Endodermal cell (in vitro differentiated cells): ENCODE measurements at regions not wholly inside any gene's neighbourhood (a gene's known extent, or its start where the extent isn't known, plus 50 kb on each side); places are given as distances from the start of the nearest gene placed in this dataset.

Experiments
- DNase-seq: peaks from one replicate; pipeline ENCODE4 v3.0.0-alpha.2; 2017
- H3K27ac ChIP-seq: 2 replicates; pipeline ENCODE4 v1.5.1; 2013; ENCODE audit warnings: mild to moderate bottlenecking, low read depth, low read length, moderate library complexity
- H3K27me3 ChIP-seq: 2 replicates; pipeline ENCODE4 v1.6.1; 2013; ENCODE audit warnings: mild to moderate bottlenecking, low read length, moderate library complexity; ENCODE audit not compliant: insufficient read depth, control insufficient read depth, poor library complexity, severe bottlenecking
- H3K36me3 ChIP-seq: 2 replicates; pipeline ENCODE4 v1.7.0; 2013; ENCODE audit warnings: mild to moderate bottlenecking, low read length, moderate library complexity; ENCODE audit not compliant: control insufficient read depth, insufficient read depth
- H3K4me1 ChIP-seq: one replicate; pipeline ENCODE4 v1.7.0; 2013; ENCODE audit warnings: low read length; ENCODE audit not compliant: control insufficient read depth, insufficient read depth
- H3K4me3 ChIP-seq: 2 replicates; pipeline ENCODE4 v1.5.1; 2013; ENCODE audit warnings: mild to moderate bottlenecking, low read length, moderate library complexity
- H3K9ac ChIP-seq: 2 replicates; pipeline ENCODE4 v1.6.1; 2013; ENCODE audit warnings: mild to moderate bottlenecking, low read length, moderate library complexity; ENCODE audit not compliant: poor library complexity, severe bottlenecking; ENCODE audit errors: extremely low read depth
- H3K9me3 ChIP-seq: 2 replicates; pipeline ENCODE4 v1.6.1; 2013; ENCODE audit warnings: mild to moderate bottlenecking, low read length, moderate library complexity; ENCODE audit not compliant: control insufficient read depth
- H3K27ac Mint-ChIP-seq: 2 replicates; pipeline ENCODE4 v1.8.0; 2020; ENCODE audit warnings: mixed read lengths
- H3K27me3 Mint-ChIP-seq: 2 replicates; pipeline ENCODE4 v1.8.0; 2021; ENCODE audit warnings: mild to moderate bottlenecking, mixed read lengths; ENCODE audit not compliant: insufficient read depth
- H3K36me3 Mint-ChIP-seq: 2 replicates; pipeline ENCODE4 v1.8.0; 2020; ENCODE audit warnings: low read depth, mixed read lengths
- H3K4me1 Mint-ChIP-seq: 2 replicates; pipeline ENCODE4 v1.8.0; 2020; ENCODE audit warnings: mixed read lengths
- H3K4me3 Mint-ChIP-seq: 2 replicates; pipeline ENCODE4 v1.8.0; 2020; ENCODE audit warnings: mild to moderate bottlenecking, moderate library complexity, mixed read lengths
- H3K9me3 Mint-ChIP-seq: 2 replicates; pipeline ENCODE4 v1.8.0; 2020; ENCODE audit warnings: mild to moderate bottlenecking, mixed read lengths
- CTCF ChIP-seq: fragments of 200-600 bp; sonication (generic); conservative IDR thresholded peaks from 2 replicates; pipeline ENCODE4 v1.5.0; 2021; ENCODE audit warnings: antibody characterized with exemption, mild to moderate bottlenecking
- WGBS, 2 experiments: methylation state at CpG; one replicate each; pipeline versions ENCODE4 v1.1.5 to v1.1.7; 2013; ENCODE audit warnings: missing lambda C conversion rate in 2 of 2, mixed read lengths in 1 of 2; ENCODE audit not compliant: insufficient coverage in 1 of 2, insufficient read length in 1 of 2; 5-methylcytosine and 5-hydroxymethylcytosine counted together

- TF ChIP-seq CTCF, result no peak
- Histone ChIP-seq H3K4me3 (no peak overlapping the region), H3K9ac (no peak overlapping the region), H3K27ac (no peak overlapping the region), H3K36me3 (no peaks in the 10 kb centered on the region), H3K9me3 (peaks cover 12% of the 10 kb centered on the region), H3K4me1 (no peaks in the 10 kb centered on the region), H3K27me3 (no peaks in the 10 kb centered on the region)
- Mint-ChIP-seq H3K27me3 (no peaks in the 10 kb centered on the region), H3K27ac (no peak overlapping the region), H3K4me3 (no peak overlapping the region), H3K36me3 (no peaks in the 10 kb centered on the region), H3K4me1 (peaks cover 5% of the 10 kb centered on the region), H3K9me3 (no peaks in the 10 kb centered on the region)
- 89 to 92% methylated on average over 9 to 11 of the region's 11 CpGs for WGBS, 2 experiments
- DNase-seq, result no peak
Observed at GRCh38 chr7:68206946-68207485, 1210.4 kb downstream of the TYW1 start.

DNA sequence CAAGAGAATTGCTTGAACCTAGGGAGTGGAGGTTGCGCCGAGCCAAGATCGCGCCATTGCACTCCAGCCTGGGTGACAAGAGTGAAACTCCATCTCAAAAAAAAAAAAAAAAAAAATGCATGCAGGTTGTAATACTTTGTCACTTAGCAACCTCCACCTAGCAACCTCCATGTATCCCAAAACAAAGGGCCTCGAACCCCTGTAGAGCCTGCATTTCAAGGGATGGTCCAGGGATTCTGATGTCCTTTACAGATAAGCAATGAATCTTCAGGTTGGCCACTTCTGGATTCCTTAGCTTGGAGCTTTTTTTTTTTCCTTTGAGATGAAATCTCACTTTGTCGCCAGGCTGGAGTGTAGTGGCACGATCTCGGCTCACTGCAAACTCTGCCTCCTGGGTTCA, 1211.0 kb downstream of the TYW1 start:
- WGBS, 2 experiments, result 81 to 93% methylated on average over 4 to 8 of the region's 8 CpGs
- Histone ChIP-seq H3K27ac (no peak overlapping the region), H3K9me3 (peaks cover 12% of the 10 kb centered on the region), H3K36me3 (no peaks in the 10 kb centered on the region), H3K27me3 (no peaks in the 10 kb centered on the region), H3K4me1 (no peaks in the 10 kb centered on the region), H3K9ac (no peak overlapping the region), H3K4me3 (no peak overlapping the region)
- no peaks in the 10 kb centered on the region for H3K36me3 Mint-ChIP-seq
- TF ChIP-seq CTCF, result no peak
- H3K9me3 Mint-ChIP-seq, result no peaks in the 10 kb centered on the region
- H3K4me1 Mint-ChIP-seq, result peaks cover 5% of the 10 kb centered on the region
- DNase-seq, result no peak
- H3K27ac Mint-ChIP-seq, result no peak overlapping the region
- H3K4me3 Mint-ChIP-seq, result no peak overlapping the region
- no peaks in the 10 kb centered on the region for H3K27me3 Mint-ChIP-seq

GRCh38 chr7:68209486-68209885, 1212.9 kb downstream of the TYW1 start:
- no peaks in the 10 kb centered on the region for H3K4me1 Mint-ChIP-seq
- no peak for TF ChIP-seq CTCF
- no peaks in the 10 kb centered on the region for H3K4me1 ChIP-seq
- no peak overlapping the region for H3K4me3 Mint-ChIP-seq
- no peaks in the 10 kb centered on the region for H3K27me3 Mint-ChIP-seq
- 85 to 89% methylated on average over 2 to 6 of the region's 6 CpGs for WGBS, 2 experiments
- no peak overlapping the region for H3K9ac ChIP-seq
- no peaks in the 10 kb centered on the region for H3K27me3 ChIP-seq
- H3K9me3 ChIP-seq, result peaks cover 12% of the 10 kb centered on the region
- no peaks in the 10 kb centered on the region for H3K36me3 Mint-ChIP-seq
- H3K36me3 ChIP-seq, result no peaks in the 10 kb centered on the region
- H3K4me3 ChIP-seq, result no peak overlapping the region
- DNase-seq, result no peak
- H3K27ac Mint-ChIP-seq, result no peak overlapping the region
- peaks cover 2% of the 10 kb centered on the region for H3K9me3 Mint-ChIP-seq
- H3K27ac ChIP-seq, result no peak overlapping the region
